GM12865 (cell line): ENCODE measurements at regions not wholly inside any gene's neighbourhood (a gene's known extent, or its start where the extent isn't known, plus 50 kb on each side); places are given as distances from the start of the nearest gene placed in this dataset.
A peak's percentile ranks its signal among the peaks of the same experiment; 100 is the strongest.

Experiments
- DNase-seq: peaks from one replicate; pipeline ENCODE4 v3.0.0; 2010; ENCODE audit warnings: low read depth
- H3K4me3 ChIP-seq: 2 replicates; pipeline ENCODE4 v1.5.1; 2011; ENCODE audit warnings: mild to moderate bottlenecking, low read depth, low read length, control low read depth
- TF ChIP-seq, protein P1 (sequence below): IDR thresholded peaks from 2 replicates; pipeline ENCODE4 v1.5.1; 2011; ENCODE audit warnings: low read length, control low read depth, low read depth, inconsistent platforms; ENCODE audit not compliant: insufficient read depth; ENCODE audit errors: missing control alignments

DNA sequence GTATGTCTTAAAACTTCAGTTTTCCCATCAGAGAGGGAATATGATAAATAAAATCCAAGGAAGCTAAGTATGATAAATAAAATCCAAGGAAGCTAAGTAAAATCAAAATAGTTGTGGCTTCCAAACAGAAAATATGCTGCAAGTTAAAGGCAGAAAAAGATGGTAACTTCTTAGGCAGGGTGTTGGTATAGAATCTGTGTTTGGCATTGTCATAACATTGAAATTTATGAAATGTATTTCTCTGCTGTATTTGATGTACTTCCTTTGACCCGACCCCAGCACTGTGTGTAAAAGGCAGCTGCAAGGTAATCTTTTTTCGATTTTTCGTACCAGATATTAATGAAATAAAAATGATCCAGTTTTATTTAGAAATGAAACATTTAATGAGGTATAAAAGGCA is 537.2 kb downstream of the TFEC start:
- DNase-seq, result no peak
- TF ChIP-seq, protein P1, sequence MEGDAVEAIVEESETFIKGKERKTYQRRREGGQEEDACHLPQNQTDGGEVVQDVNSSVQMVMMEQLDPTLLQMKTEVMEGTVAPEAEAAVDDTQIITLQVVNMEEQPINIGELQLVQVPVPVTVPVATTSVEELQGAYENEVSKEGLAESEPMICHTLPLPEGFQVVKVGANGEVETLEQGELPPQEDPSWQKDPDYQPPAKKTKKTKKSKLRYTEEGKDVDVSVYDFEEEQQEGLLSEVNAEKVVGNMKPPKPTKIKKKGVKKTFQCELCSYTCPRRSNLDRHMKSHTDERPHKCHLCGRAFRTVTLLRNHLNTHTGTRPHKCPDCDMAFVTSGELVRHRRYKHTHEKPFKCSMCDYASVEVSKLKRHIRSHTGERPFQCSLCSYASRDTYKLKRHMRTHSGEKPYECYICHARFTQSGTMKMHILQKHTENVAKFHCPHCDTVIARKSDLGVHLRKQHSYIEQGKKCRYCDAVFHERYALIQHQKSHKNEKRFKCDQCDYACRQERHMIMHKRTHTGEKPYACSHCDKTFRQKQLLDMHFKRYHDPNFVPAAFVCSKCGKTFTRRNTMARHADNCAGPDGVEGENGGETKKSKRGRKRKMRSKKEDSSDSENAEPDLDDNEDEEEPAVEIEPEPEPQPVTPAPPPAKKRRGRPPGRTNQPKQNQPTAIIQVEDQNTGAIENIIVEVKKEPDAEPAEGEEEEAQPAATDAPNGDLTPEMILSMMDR, result no peak

DNA sequence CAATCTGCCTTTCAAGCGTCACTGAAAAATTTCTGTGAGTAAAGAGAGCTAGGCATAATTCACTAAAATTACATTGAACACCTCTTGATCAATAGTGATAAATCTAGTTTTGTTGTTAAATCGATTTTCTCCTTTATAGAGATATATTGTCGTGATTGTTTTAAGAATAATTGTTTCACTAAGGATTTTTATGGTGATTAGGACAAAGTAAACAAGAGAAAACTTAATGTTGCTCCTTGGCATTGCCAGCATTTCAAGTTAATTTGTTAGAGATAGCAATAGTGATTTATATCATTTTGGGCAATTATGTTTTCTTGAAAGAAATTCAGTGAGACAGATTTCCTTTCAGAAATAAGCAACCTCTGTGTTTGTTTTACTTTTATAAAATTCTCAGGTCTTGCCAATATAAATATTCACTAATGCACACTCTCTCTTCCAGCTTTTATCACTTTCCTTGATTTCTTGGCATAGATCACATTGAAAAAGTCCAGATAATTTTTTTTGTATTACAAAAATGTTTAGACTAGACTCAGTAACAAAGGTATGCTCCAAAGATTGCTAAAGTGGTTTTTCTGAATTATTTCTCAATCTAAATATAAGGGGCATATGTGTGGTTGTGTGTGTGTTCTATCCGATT is 538.7 kb downstream of the TFEC start:
- TF ChIP-seq, protein P1, result no peak
- DNase-seq, result no peak
- H3K4me3 ChIP-seq, result no peak overlapping the region

More for the DNA sequence above, 537.2 kb downstream of the TFEC start:
- no peak overlapping the region for H3K4me3 ChIP-seq

DNA sequence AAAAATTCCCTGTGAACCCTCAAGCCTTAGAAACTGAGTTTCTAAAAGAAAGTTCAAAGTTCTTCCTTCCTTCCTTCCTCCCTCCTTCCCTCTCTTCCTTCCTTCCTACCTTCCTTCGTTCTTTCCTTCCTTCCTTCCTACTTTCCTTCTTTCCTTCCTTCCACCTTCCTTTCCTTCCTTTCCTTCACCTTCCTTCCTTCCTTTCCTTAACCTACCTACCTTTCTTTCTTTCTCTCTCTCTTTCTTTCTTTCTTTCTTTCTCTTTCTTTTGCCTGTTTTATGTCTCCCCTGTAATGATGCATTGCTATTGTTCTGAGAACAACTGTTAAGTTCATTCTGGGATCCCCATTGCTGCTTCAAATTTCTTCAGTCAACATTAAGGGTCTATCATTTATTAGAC is 551.1 kb downstream of the TFEC start:
- DNase-seq, result no peak
- H3K4me3 ChIP-seq, result no peak overlapping the region
- TF ChIP-seq, protein P1, result no peak

DNA sequence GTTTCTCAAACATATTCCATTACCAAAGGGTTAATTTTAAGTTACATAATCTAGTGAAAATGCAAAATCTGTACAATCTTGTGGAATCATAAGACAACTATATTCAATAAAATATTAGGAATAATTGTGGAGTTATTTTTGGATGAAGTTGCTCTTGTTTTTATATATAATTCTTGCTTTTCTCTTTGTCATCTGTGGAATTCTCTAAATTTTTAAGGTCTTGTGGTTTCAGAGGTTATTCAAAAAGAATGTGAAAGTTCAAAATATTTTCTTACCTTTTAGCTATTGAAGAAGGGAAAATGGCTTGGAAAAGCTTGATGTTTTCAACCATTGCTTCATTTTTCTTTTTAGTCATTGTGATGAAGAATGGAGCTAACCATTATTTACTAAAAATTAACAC is 552.1 kb downstream of the TFEC start:
- TF ChIP-seq, protein P1, result no peak
- no peak for DNase-seq
- H3K4me3 ChIP-seq, result no peak overlapping the region

DNA sequence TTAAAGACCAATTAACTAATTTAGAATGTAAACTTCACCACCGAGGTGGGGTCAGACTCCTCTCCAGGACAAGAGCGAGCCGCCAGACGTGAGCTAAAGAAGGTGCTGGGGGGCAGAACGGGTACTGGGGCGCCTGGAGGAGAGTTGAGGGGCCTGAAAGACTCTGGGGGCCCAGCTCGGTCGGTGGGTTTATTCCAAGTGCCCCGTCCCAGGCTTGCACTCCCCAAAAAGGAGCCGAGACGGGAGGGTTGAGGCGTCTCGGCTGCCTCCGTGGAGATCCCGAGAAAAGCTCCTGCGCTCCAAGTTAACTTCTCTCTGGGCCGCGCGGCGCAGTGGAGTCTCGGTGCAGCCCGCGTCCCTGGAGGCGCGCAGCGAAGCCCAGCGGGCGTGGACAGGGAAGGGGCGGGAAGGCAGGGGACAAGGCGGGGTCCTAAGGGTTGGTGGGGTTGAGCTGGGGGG is 553.3 kb downstream of the TFEC start:
- peak overlapping the region; percentile 35 for H3K4me3 ChIP-seq
- no peak for DNase-seq

DNA sequence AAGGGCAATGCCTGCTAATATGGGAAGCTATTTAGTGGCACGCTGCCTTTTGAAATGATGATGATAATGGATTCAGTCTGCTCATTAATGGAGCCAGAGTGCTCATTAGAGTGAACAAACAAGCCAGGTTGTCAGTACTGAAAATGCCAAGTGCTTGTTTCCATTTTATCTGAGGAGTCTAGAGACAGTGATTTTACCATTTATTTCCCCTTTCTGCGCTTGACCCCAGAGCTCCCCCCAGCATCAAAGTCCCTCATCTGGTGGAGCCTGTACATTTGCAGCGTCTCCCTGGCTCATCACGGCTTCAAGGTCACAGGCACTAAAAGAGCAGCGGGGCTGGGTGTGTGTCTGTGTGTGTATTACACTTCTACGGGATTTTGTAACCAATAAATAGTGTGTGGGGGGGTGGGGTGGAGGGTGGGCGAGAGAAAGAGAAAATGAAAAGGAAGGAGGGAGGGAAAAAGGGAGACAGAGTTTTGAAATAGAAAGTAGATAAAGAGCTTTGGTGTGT is 553.8 kb downstream of the TFEC start:
- TF ChIP-seq, protein P1, result no peak
- peak overlapping the region; percentile 35 for H3K4me3 ChIP-seq
- no peak for DNase-seq

More for the DNA sequence above, 553.3 kb downstream of the TFEC start:
- TF ChIP-seq, protein P1, result no peak
